Natural killer cell (primary cell): ENCODE measurements at regions not wholly inside any gene's neighbourhood (a gene's known extent, or its start where the extent isn't known, plus 50 kb on each side); places are given as distances from the start of the nearest gene placed in this dataset.

ENCODE experiments used
- ATAC-seq, 3 donors: fragments of 150-1000 bp in 2 of 3; fragments of 200-7000 bp in 1 of 3; cut with Tn5 transposase; 1 replicate in 1 of 3; 2 replicates in 2 of 3; pipeline ENCODE4 v1.10.0; 2021; ENCODE audit warnings: mild to moderate bottlenecking in 2 of 3, moderate library complexity in 2 of 3
- DNase-seq, 2 donors: peaks; one replicate each; pipeline versions ENCODE4 v3.0.0 to v3.0.0-alpha.2; 2013 to 2021; ENCODE audit warnings: mixed read lengths in 1 of 2
- H3K27ac ChIP-seq: one replicate; pipeline ENCODE4 v1.5.1; 2013; ENCODE audit warnings: mild to moderate bottlenecking, low read length
- H3K27me3 ChIP-seq: one replicate; pipeline ENCODE4 v1.6.1; 2013; ENCODE audit warnings: low read length; ENCODE audit not compliant: control insufficient read depth, insufficient read depth
- H3K36me3 ChIP-seq: one replicate; pipeline ENCODE4 v1.6.1; 2013; ENCODE audit warnings: low read length; ENCODE audit not compliant: control insufficient read depth, insufficient read depth
- H3K4me1 ChIP-seq: one replicate; pipeline ENCODE4 v1.6.1; 2013; ENCODE audit warnings: low read length; ENCODE audit not compliant: control insufficient read depth, insufficient read depth
- H3K4me3 ChIP-seq: one replicate; pipeline ENCODE4 v1.5.1; 2013; ENCODE audit warnings: low read length
- H3K9me3 ChIP-seq: one replicate; pipeline ENCODE4 v1.6.1; 2013; ENCODE audit warnings: low read length; ENCODE audit not compliant: control insufficient read depth, insufficient read depth
- H3K27ac Mint-ChIP-seq, 2 donors: one replicate each; pipeline ENCODE4 v1.8.0; 2022; ENCODE audit warnings: mild to moderate bottlenecking in 2 of 2, mixed read lengths in 2 of 2, moderate library complexity in 1 of 2
- H3K27me3 Mint-ChIP-seq, 2 donors: one replicate each; pipeline ENCODE4 v1.8.0; 2022; ENCODE audit warnings: low read depth in 2 of 2, mixed read lengths in 2 of 2
- H3K36me3 Mint-ChIP-seq: one replicate; pipeline ENCODE4 v1.8.0; 2022; ENCODE audit warnings: mixed read lengths
- H3K4me1 Mint-ChIP-seq, 2 donors: one replicate each; pipeline ENCODE4 v1.8.0; 2022; ENCODE audit warnings: mixed read lengths in 2 of 2
- H3K4me3 Mint-ChIP-seq: one replicate; pipeline ENCODE4 v1.8.0; 2022; ENCODE audit warnings: mild to moderate bottlenecking, moderate library complexity, mixed read lengths
- H3K9me3 Mint-ChIP-seq, 2 donors: one replicate each; pipeline ENCODE4 v1.8.0; 2022; ENCODE audit warnings: mixed read lengths in 2 of 2
- CTCF ChIP-seq: fragments of 200-600 bp; IDR thresholded peaks from one replicate; pipeline ENCODE4 v1.8.0; 2022; ENCODE audit warnings: antibody characterized with exemption
- WGBS: methylation state at CpG from one replicate; pipeline ENCODE4 v1.1.7; 2013; ENCODE audit warnings: missing lambda C conversion rate; ENCODE audit not compliant: insufficient coverage; 5-methylcytosine and 5-hydroxymethylcytosine counted together
- intact Hi-C: fragments of 100-400 bp; cut with micrococcal nuclease; formaldehyde crosslinking; loops from one replicate; pipeline ENCODE4 v1.14.2; 2022

GRCh38 chr3:117752984-117753717 lies 1043.6 kb downstream of the TUSC7 start:
- intact Hi-C loops: no loop called here
- no peaks in the 10 kb centered on the region for H3K36me3 Mint-ChIP-seq
- no peak for ATAC-seq

GRCh38 chr3:117754058-117754457 lies 1044.5 kb downstream of the TUSC7 start:
- H3K9me3 ChIP-seq: no peaks in the 10 kb centered on the region
- H3K4me3 ChIP-seq: no peak overlapping the region
- Mint-ChIP-seq H3K27me3 (no peaks in the 10 kb centered on the region), H3K27ac (no peak overlapping the region), H3K4me1 (no peaks in the 10 kb centered on the region), H3K36me3 (no peaks in the 10 kb centered on the region), H3K9me3 (peaks cover 6 to 8% of the 10 kb centered on the region in 2 donors), H3K4me3 (no peak overlapping the region)
- no peaks in the 10 kb centered on the region for H3K4me1 ChIP-seq
- DNase-seq: no peak
- H3K36me3 ChIP-seq: no peaks in the 10 kb centered on the region
- intact Hi-C loops: no loop called here
- no peak for ATAC-seq
- H3K27ac ChIP-seq: no peak overlapping the region
- WGBS: 100% methylated on average over 1 of the region's 2 CpGs
- no peaks in the 10 kb centered on the region for H3K27me3 ChIP-seq
- TF ChIP-seq CTCF: no peak

More at GRCh38 chr3:117752984-117753717, 1043.6 kb downstream of the TUSC7 start:
- Histone ChIP-seq H3K9me3 (no peaks in the 10 kb centered on the region), H3K36me3 (no peaks in the 10 kb centered on the region), H3K27ac (no peak overlapping the region), H3K4me1 (no peaks in the 10 kb centered on the region), H3K4me3 (no peak overlapping the region), H3K27me3 (no peaks in the 10 kb centered on the region)
- no peaks in the 10 kb centered on the region for H3K4me1 Mint-ChIP-seq
- 82% methylated on average over 3 of the region's 3 CpGs for WGBS
- no peak overlapping the region for H3K27ac Mint-ChIP-seq
- H3K9me3 Mint-ChIP-seq: peaks cover 6 to 10% of the 10 kb centered on the region in 2 donors
- no peak for DNase-seq
- H3K4me3 Mint-ChIP-seq: no peak overlapping the region
- TF ChIP-seq CTCF: no peak
- no peaks in the 10 kb centered on the region for H3K27me3 Mint-ChIP-seq

- WGBS: 42% methylated on average over 2 of the region's 2 CpGs
- H3K27me3 Mint-ChIP-seq: no peaks in the 10 kb centered on the region
- intact Hi-C loops: no loop called here
Observed at GRCh38 chr3:117754841-117755240, 1045.3 kb downstream of the TUSC7 start.

More at GRCh38 chr3:117754841-117755240, 1045.3 kb downstream of the TUSC7 start:
- Histone ChIP-seq H3K9me3 (no peaks in the 10 kb centered on the region), H3K4me1 (no peaks in the 10 kb centered on the region), H3K36me3 (no peaks in the 10 kb centered on the region), H3K4me3 (no peak overlapping the region), H3K27me3 (no peaks in the 10 kb centered on the region), H3K27ac (no peak overlapping the region)
- Mint-ChIP-seq H3K4me3 (no peak overlapping the region), H3K4me1 (no peaks in the 10 kb centered on the region), H3K36me3 (no peaks in the 10 kb centered on the region), H3K9me3 (peaks cover 4 to 8% of the 10 kb centered on the region in 2 donors), H3K27ac (no peak overlapping the region)
- no peak for TF ChIP-seq CTCF
- ATAC-seq (no peak), DNase-seq (no peak)
